Esophagus muscularis mucosa (tissue), 4 donors: ENCODE measurements at regions not wholly inside any gene's neighbourhood (a gene's known extent, or its start where the extent isn't known, plus 50 kb on each side); places are given as distances from the start of the nearest gene placed in this dataset.

Experiments
- EP300 ChIP-seq: sonication (generic); formaldehyde crosslinking; IDR thresholded peaks from one replicate; pipeline ENCODE4 v1.6.1; 2017; ENCODE audit warnings: antibody characterized with exemption
- POLR2A ChIP-seq: fragments of 450-650 bp; IDR thresholded peaks from one replicate; pipeline ENCODE4 v1.6.1; 2017; ENCODE audit warnings: antibody characterized with exemption, moderate library complexity, mild to moderate bottlenecking, low read depth
- TF ChIP-seq, protein P1 (sequence below), 3 experiments: fragments of 200-600 bp in 2 of 3; fragments of 450-650 bp in 1 of 3; sonication (generic) in 2 of 3; IDR thresholded peaks; one replicate each; pipeline ENCODE4 v1.5.1; 2017 to 2019; ENCODE audit warnings: antibody characterized with exemption in 3 of 3, mild to moderate bottlenecking in 2 of 3, moderate library complexity in 1 of 3

GRCh38 chr15:91385311-91385710 is 285.3 kb downstream of the SV2B start:
- TF ChIP-seq, protein P1, sequence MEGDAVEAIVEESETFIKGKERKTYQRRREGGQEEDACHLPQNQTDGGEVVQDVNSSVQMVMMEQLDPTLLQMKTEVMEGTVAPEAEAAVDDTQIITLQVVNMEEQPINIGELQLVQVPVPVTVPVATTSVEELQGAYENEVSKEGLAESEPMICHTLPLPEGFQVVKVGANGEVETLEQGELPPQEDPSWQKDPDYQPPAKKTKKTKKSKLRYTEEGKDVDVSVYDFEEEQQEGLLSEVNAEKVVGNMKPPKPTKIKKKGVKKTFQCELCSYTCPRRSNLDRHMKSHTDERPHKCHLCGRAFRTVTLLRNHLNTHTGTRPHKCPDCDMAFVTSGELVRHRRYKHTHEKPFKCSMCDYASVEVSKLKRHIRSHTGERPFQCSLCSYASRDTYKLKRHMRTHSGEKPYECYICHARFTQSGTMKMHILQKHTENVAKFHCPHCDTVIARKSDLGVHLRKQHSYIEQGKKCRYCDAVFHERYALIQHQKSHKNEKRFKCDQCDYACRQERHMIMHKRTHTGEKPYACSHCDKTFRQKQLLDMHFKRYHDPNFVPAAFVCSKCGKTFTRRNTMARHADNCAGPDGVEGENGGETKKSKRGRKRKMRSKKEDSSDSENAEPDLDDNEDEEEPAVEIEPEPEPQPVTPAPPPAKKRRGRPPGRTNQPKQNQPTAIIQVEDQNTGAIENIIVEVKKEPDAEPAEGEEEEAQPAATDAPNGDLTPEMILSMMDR (IDR thresholded peaks at IDR 0.05), result no peak
- TF ChIP-seq EP300 (no peak), POLR2A (no peak)
